ENCODE measurements at regions not wholly inside any gene's neighbourhood (a gene's known extent, or its start where the extent isn't known, plus 50 kb on each side); places are given as distances from the start of the nearest gene placed in this dataset.

GRCh38 chr2:186269536-186269935 is 216.5 kb upstream of the ZC3H15 start:
- H3K4me3 ChIP-seq: no peak overlapping the region
- DNase-seq (no peak), ATAC-seq (no peak)
- no peak for TF ChIP-seq CTCF (IDR thresholded peaks at IDR 0.05)
- H3K36me3 ChIP-seq: no peaks in the 10 kb centered on the region
- peaks cover 0 to 17% of the 10 kb centered on the region in 2 donors for H3K9me3 ChIP-seq
- no peaks in the 10 kb centered on the region for H3K27me3 ChIP-seq
- H3K4me1 ChIP-seq: no peaks in the 10 kb centered on the region
- intact Hi-C loops (cut with DNase I): no loop called here
- no peak overlapping the region for H3K27ac ChIP-seq

GRCh38 chr2:186273953-186274352 is 212.1 kb upstream of the ZC3H15 start:
- no peak for ATAC-seq
- intact Hi-C loops (cut with DNase I): no loop called here
- no peak for TF ChIP-seq CTCF (IDR thresholded peaks at IDR 0.05)
- peaks cover 0 to 21% of the 10 kb centered on the region in 2 donors for H3K9me3 ChIP-seq
- DNase-seq: no peak
- no peaks in the 10 kb centered on the region for H3K4me1 ChIP-seq
- H3K4me3 ChIP-seq: no peak overlapping the region
- no peaks in the 10 kb centered on the region for H3K27me3 ChIP-seq
- no peaks in the 10 kb centered on the region for H3K36me3 ChIP-seq
- no peak overlapping the region for H3K27ac ChIP-seq

- H3K4me3 ChIP-seq: no peak overlapping the region
- H3K4me1 ChIP-seq: no peaks in the 10 kb centered on the region
- no peak for TF ChIP-seq CTCF (IDR thresholded peaks at IDR 0.05)
- no peak for DNase-seq
- H3K27me3 ChIP-seq: no peaks in the 10 kb centered on the region
- H3K9me3 ChIP-seq: peaks cover 0 to 27% of the 10 kb centered on the region in 2 donors
- ATAC-seq: no peak
- intact Hi-C loops (cut with DNase I): no loop called here
- no peak overlapping the region for H3K27ac ChIP-seq
- H3K36me3 ChIP-seq: no peaks in the 10 kb centered on the region
Observed at GRCh38 chr2:186274936-186275575, 211.0 kb upstream of the ZC3H15 start.

GRCh38 chr2:186276909-186277308 is 209.2 kb upstream of the ZC3H15 start:
- no peak for ATAC-seq
- H3K27ac ChIP-seq: no peak overlapping the region
- H3K27me3 ChIP-seq: no peaks in the 10 kb centered on the region
- H3K4me1 ChIP-seq: no peaks in the 10 kb centered on the region
- no peaks in the 10 kb centered on the region for H3K36me3 ChIP-seq
- H3K9me3 ChIP-seq: peaks cover 0 to 27% of the 10 kb centered on the region in 2 donors
- H3K4me3 ChIP-seq: no peak overlapping the region
- no peak for DNase-seq
- intact Hi-C loops (cut with DNase I): no loop called here
- no peak for TF ChIP-seq CTCF (IDR thresholded peaks at IDR 0.05)

GRCh38 chr2:186281726-186282125 is 204.3 kb upstream of the ZC3H15 start:
- intact Hi-C loops (cut with DNase I): no loop called here
- Histone ChIP-seq H3K27ac (no peak overlapping the region), H3K4me1 (no peaks in the 10 kb centered on the region), H3K27me3 (no peaks in the 10 kb centered on the region), H3K9me3 (peaks cover 0 to 6% of the 10 kb centered on the region in 2 donors), H3K4me3 (no peak overlapping the region), H3K36me3 (no peaks in the 10 kb centered on the region)
- DNase-seq (no peak), ATAC-seq (no peak)
- TF ChIP-seq CTCF (IDR thresholded peaks at IDR 0.05): no peak
